ENCODE measurements at regions not wholly inside any gene's neighbourhood (a gene's known extent, or its start where the extent isn't known, plus 50 kb on each side); places are given as distances from the start of the nearest gene placed in this dataset.

GRCh38 chr6:51533962-51534361 is 553.5 kb downstream of the PKHD1 start (continued):
- TF ChIP-seq NANOG (IDR thresholded peaks at IDR 0.05; ENCODE audit: borderline replicate concordance) (no peak), ZNF331 (CRISPR knock-in tag; IDR thresholded peaks at IDR 0.05; ENCODE audit: low read depth) (no peak), EZH2 (IDR thresholded peaks at IDR 0.05; ENCODE audit: low read depth, unreplicated experiment) (no peak), ZNF114 (CRISPR knock-in tag; IDR thresholded peaks at IDR 0.05) (no peak), STAT1 (IDR thresholded peaks at IDR 0.05; ENCODE audit: unreplicated experiment) (no peak), REST (IDR thresholded peaks at IDR 0.05; ENCODE audit: unreplicated experiment) (no peak), ETS1 (IDR thresholded peaks at IDR 0.05) (no peak), EZH2phosphoT487 (IDR thresholded peaks at IDR 0.05; ENCODE audit: unreplicated experiment) (no peak)

GRCh38 chr6:51535327-51535726 is 552.1 kb downstream of the PKHD1 start:
- no peaks in the 10 kb centered on the region for H3K27me3 Mint-ChIP-seq (ENCODE audit: insufficient read depth, low read depth, poor library complexity)
- H3K4me2 ChIP-seq, result no peak overlapping the region
- H4K20me1 ChIP-seq (replicated peaks; ENCODE audit: insufficient read depth), result no peaks in the 10 kb centered on the region
- H3F3A ChIP-seq (replicated peaks; ENCODE audit: low read depth), result no peaks in the 10 kb centered on the region
- H3K9me3 Mint-ChIP-seq, result no peaks in the 10 kb centered on the region
- H3K79me2 ChIP-seq (replicated peaks; ENCODE audit: insufficient read depth), result no peaks in the 10 kb centered on the region
- H3K4me3 Mint-ChIP-seq, result no peak overlapping the region
- no peak overlapping the region; the same call in 1 of the 2 replicates for H2AFZ ChIP-seq
- H3K9me2 ChIP-seq (ENCODE audit: insufficient read depth), result peaks cover 6% of the 10 kb centered on the region; the same call in 1 of the 2 replicates
- no peaks in the 10 kb centered on the region for H3K27me3 ChIP-seq (ENCODE audit: insufficient read depth)
- H3K4me3 ChIP-seq, result no peak overlapping the region
- TF ChIP-seq ZNF462 (CRISPR knock-in tag; IDR thresholded peaks at IDR 0.05) (no peak), CTCF (conservative IDR thresholded peaks at IDR 0.05; ENCODE audit: low read depth in 2 of 2) (no peak), NANOG (IDR thresholded peaks at IDR 0.05; ENCODE audit: borderline replicate concordance) (no peak), JUNB (IDR thresholded peaks at IDR 0.05; ENCODE audit: unreplicated experiment) (no peak)
- H3K27ac ChIP-seq (ENCODE audit: low read depth), result no peak overlapping the region
- H3K27ac Mint-ChIP-seq, result 0 out of 2 replicates have a peak overlapping the region, but pooled peaks have one; percentile 37
- peaks cover 26% of the 10 kb centered on the region for H3K4me1 Mint-ChIP-seq
- DNase-seq (ENCODE audit: low spot score) (no peak), ATAC-seq (no peak)
- no peaks in the 10 kb centered on the region for H3K36me3 Mint-ChIP-seq (ENCODE audit: low read depth)
- peaks cover 12% of the 10 kb centered on the region for H3K4me1 ChIP-seq (ENCODE audit: insufficient read depth)
- H3K36me3 ChIP-seq (ENCODE audit: insufficient read depth), result no peaks in the 10 kb centered on the region
